HEK293 (cell line): ENCODE measurements at regions not wholly inside any gene's neighbourhood (a gene's known extent, or its start where the extent isn't known, plus 50 kb on each side); places are given as distances from the start of the nearest gene placed in this dataset.

ENCODE experiments used
- CTCF ChIA-PET: fragments of 350-600 bp; formaldehyde crosslinking; extraction: SDS; loops from one replicate; lab custom pipeline; 2021; ENCODE audit warnings: antibody characterized with exemption; lab: Yijun Ruan, JAX
- POLR2A ChIA-PET: fragments of 300-600 bp; formaldehyde crosslinking; extraction: SDS; loops from one replicate; lab custom pipeline; 2020; ENCODE audit warnings: antibody characterized with exemption, inconsistent platforms; lab: Yijun Ruan, JAX
- H3K27ac ChIP-seq: fragments of 200-500 bp; sonication (Bioruptor generic); 2 replicates; pipeline ENCODE4 v1.5.1; 2014; ENCODE audit warnings: low read depth, low read length, control low read depth, inconsistent platforms; ENCODE audit errors: extremely low read depth
- H3K36me3 ChIP-seq, 2 experiments: fragments of 200-500 bp in 1 of 2; sonication (Bioruptor generic) in 1 of 2; 1 replicate in 1 of 2; 2 replicates in 1 of 2; pipeline ENCODE4 v1.5.1; 2014 to 2017; ENCODE audit warnings: inconsistent platforms in 2 of 2, low read length in 2 of 2; ENCODE audit not compliant: control insufficient read depth in 2 of 2, insufficient read depth in 1 of 2
- H3K4me1 ChIP-seq: fragments of 200-500 bp; sonication (Bioruptor generic); 2 replicates; pipeline ENCODE4 v1.5.1; 2014; ENCODE audit warnings: mild to moderate bottlenecking, low read length, inconsistent platforms; ENCODE audit not compliant: control insufficient read depth, insufficient read depth
- H3K4me3 ChIP-seq: 2 replicates; pipeline ENCODE4 v1.5.1; 2011; ENCODE audit warnings: low read depth, mild to moderate bottlenecking, control low read depth, low read length, moderate library complexity
- H3K9me3 ChIP-seq: fragments of 200-500 bp; sonication (Bioruptor generic); 2 replicates; pipeline ENCODE4 v1.5.1; 2014; ENCODE audit warnings: low read depth, low read length, inconsistent platforms; ENCODE audit not compliant: control insufficient read depth, insufficient read depth
- KLF17 ChIP-seq: fragments of 450-650 bp; formaldehyde crosslinking; IDR thresholded peaks from 2 replicates; pipeline ENCODE4 v1.5.1; 2016; ENCODE audit warnings: missing biosample characterization, missing genetic modification characterization
- ZBTB26 ChIP-seq: fragments of 450-650 bp; formaldehyde crosslinking; optimal IDR thresholded peaks from 2 replicates; pipeline ENCODE3; 2016; ENCODE audit warnings: missing biosample characterization, mild to moderate bottlenecking, missing genetic modification characterization
- ZBTB48 ChIP-seq: fragments of 450-650 bp; formaldehyde crosslinking; IDR thresholded peaks from 2 replicates; pipeline ENCODE4 v1.5.1; 2016; ENCODE audit warnings: missing biosample characterization, missing genetic modification characterization
- ZNF148 ChIP-seq: fragments of 450-650 bp; formaldehyde crosslinking; IDR thresholded peaks from 2 replicates; pipeline ENCODE4 v1.5.0; 2017; ENCODE audit warnings: missing biosample characterization, missing genetic modification characterization, borderline replicate concordance
- ZNF26 ChIP-seq: fragments of 450-650 bp; formaldehyde crosslinking; IDR thresholded peaks from 2 replicates; pipeline ENCODE4 v1.5.1; 2016; ENCODE audit warnings: missing biosample characterization, missing genetic modification characterization
- ZNF280D ChIP-seq: fragments of 450-650 bp; formaldehyde crosslinking; IDR thresholded peaks from 2 replicates; pipeline ENCODE4 v1.5.1; 2016; ENCODE audit warnings: missing biosample characterization, missing genetic modification characterization
- ZNF529 ChIP-seq: fragments of 450-650 bp; formaldehyde crosslinking; IDR thresholded peaks from 2 replicates; pipeline ENCODE4 v1.5.1; 2017; ENCODE audit warnings: missing genetic modification characterization, missing biosample characterization; ENCODE audit not compliant: insufficient replicate concordance
- ZNF548 ChIP-seq: fragments of 450-650 bp; formaldehyde crosslinking; IDR thresholded peaks from 2 replicates; pipeline ENCODE4 v1.5.1; 2016; ENCODE audit warnings: missing biosample characterization, missing genetic modification characterization
- ZNF561 ChIP-seq: fragments of 450-650 bp; IDR thresholded peaks from 2 replicates; pipeline ENCODE4 v1.5.1; 2018; ENCODE audit warnings: missing biosample characterization, missing genetic modification characterization, borderline replicate concordance
- ZNF596 ChIP-seq: fragments of 450-650 bp; IDR thresholded peaks from 2 replicates; pipeline ENCODE4 v1.5.0; 2018; ENCODE audit warnings: missing biosample characterization, mild to moderate bottlenecking, missing genetic modification characterization, moderate library complexity
- ZNF747 ChIP-seq: fragments of 450-650 bp; formaldehyde crosslinking; IDR thresholded peaks from 2 replicates; pipeline ENCODE4 v1.5.1; 2016; ENCODE audit warnings: missing biosample characterization, missing genetic modification characterization
- ZNF777 ChIP-seq: fragments of 450-650 bp; formaldehyde crosslinking; IDR thresholded peaks from 2 replicates; pipeline ENCODE4 v1.5.1; 2017; ENCODE audit warnings: missing biosample characterization, missing genetic modification characterization, borderline replicate concordance
- ZNF791 ChIP-seq: fragments of 450-650 bp; formaldehyde crosslinking; IDR thresholded peaks from 2 replicates; pipeline ENCODE4 v1.5.1; 2016; ENCODE audit warnings: missing biosample characterization, missing genetic modification characterization
- TF ChIP-seq, protein P1 (sequence below): fragments of 450-650 bp; formaldehyde crosslinking; IDR thresholded peaks from 2 replicates; pipeline ENCODE4 v1.5.1; 2016; ENCODE audit warnings: missing biosample characterization, missing genetic modification characterization
- TF ChIP-seq, protein P2 (sequence below): fragments of 450-650 bp; formaldehyde crosslinking; IDR thresholded peaks from 2 replicates; pipeline ENCODE4 v1.5.1; 2017; ENCODE audit warnings: missing biosample characterization, missing genetic modification characterization
- TF ChIP-seq, protein P3 (sequence below): fragments of 450-650 bp; formaldehyde crosslinking; IDR thresholded peaks from 2 replicates; pipeline ENCODE4 v1.5.1; 2016; ENCODE audit warnings: missing biosample characterization, missing genetic modification characterization
- TF ChIP-seq, protein P4 (sequence below): fragments of 450-650 bp; formaldehyde crosslinking; IDR thresholded peaks from 2 replicates; pipeline ENCODE4; 2016; ENCODE audit warnings: missing biosample characterization, missing genetic modification characterization
- TF ChIP-seq, protein P5 (sequence below): fragments of 450-650 bp; formaldehyde crosslinking; IDR thresholded peaks from 2 replicates; pipeline ENCODE4 v1.5.1; 2016; ENCODE audit warnings: missing biosample characterization, missing genetic modification characterization, low read depth

GRCh38 chr21:27122686-27123085, 155.8 kb upstream of the ADAMTS5 start (continued):
- no peak for TF ChIP-seq ZNF280D (tag by site-specific recombination)
- TF ChIP-seq, protein P1, sequence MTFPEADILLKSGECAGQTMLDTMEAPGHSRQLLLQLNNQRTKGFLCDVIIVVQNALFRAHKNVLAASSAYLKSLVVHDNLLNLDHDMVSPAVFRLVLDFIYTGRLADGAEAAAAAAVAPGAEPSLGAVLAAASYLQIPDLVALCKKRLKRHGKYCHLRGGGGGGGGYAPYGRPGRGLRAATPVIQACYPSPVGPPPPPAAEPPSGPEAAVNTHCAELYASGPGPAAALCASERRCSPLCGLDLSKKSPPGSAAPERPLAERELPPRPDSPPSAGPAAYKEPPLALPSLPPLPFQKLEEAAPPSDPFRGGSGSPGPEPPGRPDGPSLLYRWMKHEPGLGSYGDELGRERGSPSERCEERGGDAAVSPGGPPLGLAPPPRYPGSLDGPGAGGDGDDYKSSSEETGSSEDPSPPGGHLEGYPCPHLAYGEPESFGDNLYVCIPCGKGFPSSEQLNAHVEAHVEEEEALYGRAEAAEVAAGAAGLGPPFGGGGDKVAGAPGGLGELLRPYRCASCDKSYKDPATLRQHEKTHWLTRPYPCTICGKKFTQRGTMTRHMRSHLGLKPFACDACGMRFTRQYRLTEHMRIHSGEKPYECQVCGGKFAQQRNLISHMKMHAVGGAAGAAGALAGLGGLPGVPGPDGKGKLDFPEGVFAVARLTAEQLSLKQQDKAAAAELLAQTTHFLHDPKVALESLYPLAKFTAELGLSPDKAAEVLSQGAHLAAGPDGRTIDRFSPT (tag by site-specific recombination), result no peak
- TF ChIP-seq ZBTB26, result no peak
- TF ChIP-seq ZNF26 (tag by site-specific recombination), result no peak
- TF ChIP-seq, protein P2, sequence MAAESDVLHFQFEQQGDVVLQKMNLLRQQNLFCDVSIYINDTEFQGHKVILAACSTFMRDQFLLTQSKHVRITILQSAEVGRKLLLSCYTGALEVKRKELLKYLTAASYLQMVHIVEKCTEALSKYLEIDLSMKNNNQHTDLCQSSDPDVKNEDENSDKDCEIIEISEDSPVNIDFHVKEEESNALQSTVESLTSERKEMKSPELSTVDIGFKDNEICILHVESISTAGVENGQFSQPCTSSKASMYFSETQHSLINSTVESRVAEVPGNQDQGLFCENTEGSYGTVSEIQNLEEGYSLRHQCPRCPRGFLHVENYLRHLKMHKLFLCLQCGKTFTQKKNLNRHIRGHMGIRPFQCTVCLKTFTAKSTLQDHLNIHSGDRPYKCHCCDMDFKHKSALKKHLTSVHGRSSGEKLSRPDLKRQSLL, result no peak
- TF ChIP-seq ZBTB48 (tag by site-specific recombination), result no peak
- no peak for TF ChIP-seq ZNF596

- Histone ChIP-seq H3K4me3 (no peak overlapping the region), H3K4me1 (no peaks in the 10 kb centered on the region), H3K9me3 (no peaks in the 10 kb centered on the region), H3K27ac (no peak overlapping the region), H3K36me3 (no peaks in the 10 kb centered on the region)
- ChIA-PET CTCF (no interaction called here), POLR2A (no interaction called here)
- TF ChIP-seq, protein P3, sequence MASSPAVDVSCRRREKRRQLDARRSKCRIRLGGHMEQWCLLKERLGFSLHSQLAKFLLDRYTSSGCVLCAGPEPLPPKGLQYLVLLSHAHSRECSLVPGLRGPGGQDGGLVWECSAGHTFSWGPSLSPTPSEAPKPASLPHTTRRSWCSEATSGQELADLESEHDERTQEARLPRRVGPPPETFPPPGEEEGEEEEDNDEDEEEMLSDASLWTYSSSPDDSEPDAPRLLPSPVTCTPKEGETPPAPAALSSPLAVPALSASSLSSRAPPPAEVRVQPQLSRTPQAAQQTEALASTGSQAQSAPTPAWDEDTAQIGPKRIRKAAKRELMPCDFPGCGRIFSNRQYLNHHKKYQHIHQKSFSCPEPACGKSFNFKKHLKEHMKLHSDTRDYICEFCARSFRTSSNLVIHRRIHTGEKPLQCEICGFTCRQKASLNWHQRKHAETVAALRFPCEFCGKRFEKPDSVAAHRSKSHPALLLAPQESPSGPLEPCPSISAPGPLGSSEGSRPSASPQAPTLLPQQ, result no peak
- TF ChIP-seq ZNF529 (tag by site-specific recombination) (no peak), ZNF148 (tag by site-specific recombination) (no peak), ZNF561 (tag by site-specific recombination) (no peak), ZNF747 (tag by site-specific recombination) (no peak), KLF17 (no peak), ZNF548 (tag by site-specific recombination) (no peak), ZNF791 (tag by site-specific recombination) (no peak), ZNF777 (tag by site-specific recombination) (no peak)
- TF ChIP-seq, protein P4, sequence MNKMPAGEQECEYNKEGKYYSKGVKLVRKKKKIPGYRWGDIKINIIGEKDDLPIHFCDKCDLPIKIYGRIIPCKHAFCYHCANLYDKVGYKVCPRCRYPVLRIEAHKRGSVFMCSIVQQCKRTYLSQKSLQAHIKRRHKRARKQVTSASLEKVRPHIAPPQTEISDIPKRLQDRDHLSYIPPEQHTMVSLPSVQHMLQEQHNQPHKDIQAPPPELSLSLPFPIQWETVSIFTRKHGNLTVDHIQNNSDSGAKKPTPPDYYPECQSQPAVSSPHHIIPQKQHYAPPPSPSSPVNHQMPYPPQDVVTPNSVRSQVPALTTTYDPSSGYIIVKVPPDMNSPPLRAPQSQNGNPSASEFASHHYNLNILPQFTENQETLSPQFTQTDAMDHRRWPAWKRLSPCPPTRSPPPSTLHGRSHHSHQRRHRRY (tag by site-specific recombination), result no peak
- TF ChIP-seq, protein P5, sequence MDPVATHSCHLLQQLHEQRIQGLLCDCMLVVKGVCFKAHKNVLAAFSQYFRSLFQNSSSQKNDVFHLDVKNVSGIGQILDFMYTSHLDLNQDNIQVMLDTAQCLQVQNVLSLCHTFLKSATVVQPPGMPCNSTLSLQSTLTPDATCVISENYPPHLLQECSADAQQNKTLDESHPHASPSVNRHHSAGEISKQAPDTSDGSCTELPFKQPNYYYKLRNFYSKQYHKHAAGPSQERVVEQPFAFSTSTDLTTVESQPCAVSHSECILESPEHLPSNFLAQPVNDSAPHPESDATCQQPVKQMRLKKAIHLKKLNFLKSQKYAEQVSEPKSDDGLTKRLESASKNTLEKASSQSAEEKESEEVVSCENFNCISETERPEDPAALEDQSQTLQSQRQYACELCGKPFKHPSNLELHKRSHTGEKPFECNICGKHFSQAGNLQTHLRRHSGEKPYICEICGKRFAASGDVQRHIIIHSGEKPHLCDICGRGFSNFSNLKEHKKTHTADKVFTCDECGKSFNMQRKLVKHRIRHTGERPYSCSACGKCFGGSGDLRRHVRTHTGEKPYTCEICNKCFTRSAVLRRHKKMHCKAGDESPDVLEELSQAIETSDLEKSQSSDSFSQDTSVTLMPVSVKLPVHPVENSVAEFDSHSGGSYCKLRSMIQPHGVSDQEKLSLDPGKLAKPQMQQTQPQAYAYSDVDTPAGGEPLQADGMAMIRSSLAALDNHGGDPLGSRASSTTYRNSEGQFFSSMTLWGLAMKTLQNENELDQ (tag by site-specific recombination), result no peak
These were observed 147.2 kb upstream of the ADAMTS5 start for GRCh38 chr21:27114111-27114510.
